HepG2 (cell line): ENCODE measurements at regions not wholly inside any gene's neighbourhood (a gene's known extent, or its start where the extent isn't known, plus 50 kb on each side); places are given as distances from the start of the nearest gene placed in this dataset.

ENCODE experiments used
- CBX5 ChIP-seq: sonication (generic); formaldehyde crosslinking; IDR thresholded peaks from 2 replicates; pipeline ENCODE4 v1.4.0; 2020; ENCODE audit warnings: missing genetic modification reagents, borderline replicate concordance
- GABPA ChIP-seq, 2 experiments: IDR thresholded peaks; 2 replicates each; pipeline ENCODE4 v1.6.1; 2011 to 2016; ENCODE audit warnings: low read depth in 2 of 2, low read length in 1 of 2, missing biosample characterization in 1 of 2, missing genetic modification characterization in 1 of 2
- NFYB ChIP-seq: sonication (generic); formaldehyde crosslinking; IDR thresholded peaks from 2 replicates; pipeline ENCODE4 v1.4.0; 2020; ENCODE audit warnings: missing genetic modification reagents
- POLR2AphosphoS5 ChIP-seq: IDR thresholded peaks from 2 replicates; pipeline ENCODE4 v1.6.1; 2012; ENCODE audit warnings: low read depth, low read length
- TRAFD1 ChIP-seq: sonication (generic); formaldehyde crosslinking; IDR thresholded peaks from 2 replicates; pipeline ENCODE4 v1.5.1; 2020; ENCODE audit warnings: missing genetic modification reagents, mild to moderate bottlenecking, borderline replicate concordance

- no peak for TF ChIP-seq CBX5 (CRISPR knock-in tag)
- no peak for TF ChIP-seq POLR2AphosphoS5
- no peak for TF ChIP-seq NFYB (CRISPR knock-in tag)
- no peak for TF ChIP-seq GABPA (IDR thresholded peaks at IDR 0.05; ENCODE audit: low read depth, low read length)
- no peak for TF ChIP-seq GABPA (CRISPR knock-in tag; IDR thresholded peaks at IDR 0.05; ENCODE audit: low read depth)
- no peak for TF ChIP-seq TRAFD1 (CRISPR knock-in tag)
Measured at GRCh38 chr17:56030009-56030624, 123.2 kb upstream of the ANKFN1 start.
